GM21717 (cell line): ENCODE measurements at regions not wholly inside any gene's neighbourhood (a gene's known extent, or its start where the extent isn't known, plus 50 kb on each side); places are given as distances from the start of the nearest gene placed in this dataset.
"Not testable (repeated sequence)": the region's sequence is repeated elsewhere in the genome, so short reads cannot be mapped to it uniquely, and the experiment has no call there.

ENCODE experiments used
- ATAC-seq: cut with Tn5 transposase; IDR thresholded peaks from one replicate; pipeline ENCODE4 v1.9.1; 2021; ENCODE audit warnings: mild to moderate bottlenecking, moderate library complexity; ENCODE audit not compliant: unreplicated experiment

DNA sequence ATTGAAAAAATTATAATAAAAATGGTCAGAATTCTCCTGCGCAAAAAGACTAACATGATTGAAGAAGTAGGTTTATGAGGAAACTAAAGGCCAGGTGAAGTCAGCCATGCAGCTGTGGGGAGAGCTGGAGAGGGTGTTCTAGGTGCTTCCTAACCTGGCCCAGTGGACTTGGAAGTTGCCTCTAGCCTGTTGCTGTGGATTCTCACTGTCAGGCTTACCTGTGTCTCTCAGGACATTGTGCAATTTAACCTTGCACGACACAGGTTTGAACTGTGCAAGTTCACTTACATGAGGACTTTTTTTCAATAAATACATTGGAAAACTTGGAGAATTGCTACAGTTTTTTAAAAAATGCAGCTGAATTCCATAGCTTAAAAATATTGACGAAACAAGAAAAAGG is 266.4 kb downstream of the CXCL12 start:
- ATAC-seq, result no peak

DNA sequence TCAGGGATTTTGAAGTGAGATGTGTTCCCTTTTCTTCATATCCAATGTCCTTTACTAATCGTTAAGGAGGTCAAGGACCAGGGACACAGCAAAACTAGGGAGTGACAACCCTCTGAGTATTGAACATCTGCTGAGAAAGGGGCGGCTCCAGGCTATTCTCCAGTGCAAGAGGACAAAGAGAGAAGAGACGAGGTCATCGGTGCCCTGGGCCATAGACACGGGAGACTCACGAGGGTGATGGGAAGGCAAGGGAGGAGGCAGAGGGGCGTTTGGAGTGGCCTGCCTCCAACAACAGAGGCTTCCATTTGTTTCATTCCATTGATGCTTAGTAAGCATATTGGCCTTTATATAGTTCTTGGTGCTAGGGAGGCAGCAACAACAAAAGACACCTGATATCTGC is 268.4 kb downstream of the CXCL12 start:
- ATAC-seq, result no peak

DNA sequence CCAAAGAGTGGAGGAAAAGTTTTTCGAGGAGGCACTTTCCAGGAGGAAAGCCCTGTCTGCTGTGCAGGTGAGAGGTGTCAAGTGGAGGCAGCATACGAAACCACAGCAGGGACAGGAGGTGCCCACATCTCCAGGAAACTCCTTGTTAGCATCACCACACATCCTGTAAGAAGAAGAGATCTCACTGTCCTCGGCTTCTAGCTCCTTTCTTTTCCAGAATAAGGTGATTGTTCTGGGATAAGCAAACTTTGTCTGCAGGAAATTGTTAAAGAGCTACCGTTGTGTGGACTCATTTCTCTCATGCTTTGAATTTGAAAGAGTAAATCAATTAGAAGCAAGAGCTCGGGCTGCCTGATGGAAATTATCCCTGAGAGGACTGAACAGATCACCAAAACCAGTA is 269.4 kb downstream of the CXCL12 start:
- no peak for ATAC-seq

DNA sequence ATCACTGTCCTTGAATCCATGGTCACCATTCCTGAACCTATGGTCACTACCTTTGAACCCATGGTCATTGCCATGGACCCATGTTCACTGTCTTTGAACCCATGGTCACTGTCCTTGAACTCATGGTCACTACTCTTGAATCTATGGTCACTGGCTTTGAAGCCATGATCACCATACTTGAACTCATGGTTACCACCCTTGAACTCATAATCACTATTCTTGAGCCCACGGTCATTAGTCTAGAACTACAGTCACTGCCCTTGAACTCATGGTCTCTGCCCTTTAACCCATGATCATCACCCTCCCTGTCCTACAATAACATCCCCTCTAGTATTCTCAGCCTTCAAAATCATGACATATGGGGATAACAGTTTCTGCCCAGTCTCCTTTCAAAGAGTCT is 270.5 kb downstream of the CXCL12 start:
- no peak for ATAC-seq

DNA sequence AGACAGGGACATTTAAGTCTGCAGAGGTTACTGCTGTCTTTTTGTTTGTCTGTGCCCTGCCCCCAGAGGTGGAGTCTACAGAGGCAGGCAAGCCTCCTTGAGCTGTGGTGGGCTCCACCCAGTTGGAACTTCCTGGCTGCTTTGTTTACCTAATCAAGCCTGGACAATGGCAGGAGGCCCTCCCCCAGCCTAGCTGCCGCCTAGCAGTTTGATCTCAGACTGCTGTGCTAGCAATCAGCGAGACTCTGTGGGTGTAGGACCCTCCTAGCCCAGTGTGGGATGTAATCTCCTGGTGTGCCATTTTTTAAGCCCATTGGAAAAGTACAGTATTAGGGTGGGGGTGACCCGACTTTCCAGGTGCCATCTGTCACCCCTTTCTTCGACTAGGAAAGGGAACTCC is 272.6 kb downstream of the CXCL12 start:
- not testable (repeated sequence) for ATAC-seq

DNA sequence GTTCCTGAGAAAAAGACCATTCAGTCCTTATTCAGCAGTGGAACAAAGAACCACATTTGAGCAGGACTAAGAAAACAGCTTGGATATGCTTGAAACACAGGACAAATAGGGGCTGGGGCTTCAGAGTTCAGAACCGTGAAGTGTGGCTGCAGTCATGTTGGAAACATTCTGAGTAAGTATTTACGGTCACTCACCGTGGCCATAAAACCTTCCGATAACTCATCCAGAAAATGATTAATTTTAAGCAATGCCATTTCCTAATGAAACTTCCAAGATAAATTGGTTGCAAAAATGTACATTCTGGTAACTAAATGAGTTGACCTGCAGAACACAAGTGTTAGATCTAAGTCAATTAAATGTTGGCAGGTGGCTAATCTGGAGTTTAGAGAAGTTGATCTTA is 279.2 kb downstream of the CXCL12 start:
- no peak for ATAC-seq

DNA sequence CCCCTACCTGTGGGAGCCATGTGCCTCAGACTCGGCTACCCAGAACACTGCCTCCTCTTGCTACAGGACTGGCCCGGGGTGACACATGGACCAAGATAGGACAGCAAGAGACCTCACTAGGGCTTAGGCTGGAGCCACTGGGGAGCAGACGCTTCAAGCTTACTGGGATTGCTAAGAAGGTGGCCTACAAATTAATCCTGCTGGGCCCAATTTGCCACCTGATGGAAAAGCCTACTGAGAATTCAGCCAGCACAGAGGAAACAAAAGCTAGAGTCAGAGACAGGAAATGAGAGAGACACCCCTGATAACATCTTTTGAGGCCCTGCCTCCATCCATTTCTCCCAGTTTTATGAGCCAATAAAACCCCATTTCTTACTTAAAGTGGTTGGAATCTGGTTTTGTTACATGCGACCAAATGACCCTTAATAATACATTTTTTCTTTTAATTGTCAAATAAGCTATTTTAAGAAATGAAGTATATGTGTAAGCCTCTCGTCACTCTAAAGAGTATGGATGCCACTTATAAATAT is 282.1 kb downstream of the CXCL12 start:
- ATAC-seq, result no peak

DNA sequence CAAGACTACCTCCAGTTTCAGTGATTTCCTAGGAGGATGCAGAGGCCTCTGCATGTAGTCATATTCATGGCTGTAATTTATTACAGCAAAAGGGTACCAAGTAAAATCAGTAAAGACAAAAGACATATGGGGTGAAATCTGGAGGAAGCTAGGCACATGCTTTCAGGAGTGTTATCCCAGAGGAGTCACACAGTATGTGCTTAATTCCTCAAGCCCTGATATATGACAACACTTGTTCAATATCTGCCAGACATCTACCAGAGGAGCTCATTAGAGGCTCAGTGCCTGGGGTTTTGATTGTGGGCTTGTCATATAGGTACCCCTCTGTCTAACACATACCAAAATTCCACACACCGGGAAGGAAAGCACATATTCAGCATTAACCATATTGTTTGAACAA is 283.8 kb downstream of the CXCL12 start:
- no peak for ATAC-seq

DNA sequence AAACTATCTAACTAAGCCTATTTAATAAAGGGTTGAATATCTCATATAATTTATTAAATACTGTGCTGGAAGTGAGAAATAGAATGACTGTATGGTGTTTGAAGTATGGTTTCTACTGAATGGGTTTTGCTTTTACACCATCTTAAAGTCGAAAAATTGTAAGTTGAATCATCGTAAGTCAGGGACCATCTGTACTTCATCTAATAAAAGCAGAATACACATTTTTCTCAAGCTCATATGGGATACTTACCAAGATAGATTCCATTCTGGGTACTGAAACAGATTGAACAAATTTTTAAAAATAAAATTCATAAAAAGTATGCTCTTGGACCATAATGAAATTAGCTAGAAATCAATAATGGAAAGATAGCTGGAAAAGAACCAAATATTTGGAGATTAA is 285.4 kb downstream of the CXCL12 start:
- ATAC-seq, result no peak

DNA sequence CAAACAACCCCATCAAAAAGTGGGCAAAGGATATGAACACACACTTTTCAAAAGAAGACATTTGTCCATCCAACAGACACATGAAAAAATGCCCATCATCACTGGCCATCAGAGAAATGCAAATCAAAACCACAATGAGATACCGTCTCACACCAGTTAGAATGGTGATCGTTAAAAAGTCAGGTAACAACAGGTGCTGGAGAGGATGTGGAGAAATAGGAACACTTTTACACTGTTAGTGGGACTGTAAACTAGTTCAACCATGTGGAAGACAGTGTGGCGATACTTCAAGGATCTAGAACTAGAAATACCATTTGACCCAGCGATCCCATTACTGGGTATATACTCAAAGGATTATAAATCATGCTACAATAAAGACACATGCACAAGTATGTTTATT is 288.7 kb downstream of the CXCL12 start:
- not testable (repeated sequence) for ATAC-seq

DNA sequence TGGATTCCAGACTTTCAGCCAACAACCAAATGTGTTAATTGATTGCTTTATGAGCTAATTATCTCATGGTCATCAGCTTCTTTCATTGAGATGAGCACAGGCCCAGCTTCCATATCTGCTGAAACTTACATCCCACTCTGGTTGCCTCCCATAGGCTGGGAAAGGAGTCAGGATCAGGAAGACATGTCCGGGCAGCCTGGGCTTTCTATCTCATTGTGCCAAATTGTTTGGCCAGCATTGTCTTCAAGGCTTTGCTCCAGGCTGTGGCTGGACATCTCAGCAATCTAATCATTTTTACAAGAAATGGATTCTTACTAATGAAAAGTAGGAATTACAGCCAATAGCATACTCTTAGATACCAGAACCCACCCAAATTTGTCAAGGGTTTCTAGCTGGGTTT is 295.2 kb downstream of the CXCL12 start:
- no peak for ATAC-seq

DNA sequence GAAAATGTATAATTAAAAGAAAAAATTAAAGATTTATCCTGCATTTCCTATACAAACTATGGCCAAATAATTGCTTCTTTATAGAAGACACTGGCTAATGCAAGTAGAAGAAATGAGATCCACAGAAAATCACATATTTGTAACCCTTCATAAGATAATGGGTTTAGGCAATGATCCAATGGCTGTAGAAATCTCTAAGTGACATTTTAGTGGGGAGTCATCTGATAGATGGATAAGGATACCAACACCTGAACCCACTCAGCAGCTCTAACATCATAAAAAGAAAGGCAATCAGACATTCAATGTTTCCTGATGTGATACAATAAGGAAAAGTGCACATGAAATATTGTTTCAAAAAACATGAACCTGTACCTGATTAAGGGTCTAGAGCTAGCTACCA is 297.5 kb downstream of the CXCL12 start:
- no peak for ATAC-seq

DNA sequence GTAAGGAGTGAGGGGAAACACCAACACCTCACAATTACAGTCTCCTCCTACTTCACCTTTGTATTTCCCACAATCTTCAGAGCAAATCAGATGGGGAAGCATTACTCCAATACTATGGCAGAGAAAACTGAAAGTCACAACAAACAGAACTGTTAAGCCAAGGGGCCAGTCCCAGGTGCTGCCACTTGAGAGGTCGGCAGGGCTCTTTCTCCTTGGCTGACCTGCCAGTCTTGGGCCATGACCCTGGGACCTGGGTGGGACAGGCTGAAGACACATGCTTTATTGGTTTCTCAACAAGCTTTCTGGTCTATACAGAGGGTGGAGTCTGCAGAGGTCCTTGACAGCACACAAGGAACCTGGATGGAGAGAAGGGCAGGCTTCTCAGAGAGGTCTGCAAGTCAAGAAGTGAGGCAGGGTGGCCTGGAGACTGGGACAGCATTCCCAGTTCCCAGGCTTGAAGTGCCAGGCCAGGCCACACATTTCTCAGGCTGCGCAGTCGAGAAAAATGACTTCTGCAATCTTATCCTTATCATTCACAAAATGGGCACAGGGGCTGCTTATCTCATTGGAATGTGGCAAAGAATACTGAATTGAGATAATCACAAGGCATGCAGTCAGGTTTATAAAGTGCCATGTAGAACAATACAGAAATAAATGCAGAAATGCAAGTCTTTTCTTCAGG is 301.0 kb downstream of the CXCL12 start:
- no peak for ATAC-seq

DNA sequence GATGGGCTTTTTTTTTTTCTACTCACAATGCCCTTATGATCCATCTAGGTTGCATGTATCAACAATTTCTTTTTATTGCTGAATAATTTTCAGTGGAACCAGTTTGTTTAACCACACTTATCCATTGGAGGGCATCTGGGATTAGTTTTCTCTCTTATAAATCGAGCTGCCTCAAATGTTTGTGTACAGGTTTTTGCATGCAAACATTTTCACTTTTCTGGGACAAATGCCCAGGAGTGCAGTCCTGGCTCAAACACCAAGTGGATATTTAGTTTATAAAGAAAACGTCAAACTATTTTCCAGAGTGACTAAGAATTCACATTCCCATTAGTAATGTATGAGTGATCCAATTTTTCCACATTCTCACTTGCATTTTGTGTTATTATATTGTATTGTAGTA is 313.4 kb downstream of the CXCL12 start:
- ATAC-seq, result no peak

DNA sequence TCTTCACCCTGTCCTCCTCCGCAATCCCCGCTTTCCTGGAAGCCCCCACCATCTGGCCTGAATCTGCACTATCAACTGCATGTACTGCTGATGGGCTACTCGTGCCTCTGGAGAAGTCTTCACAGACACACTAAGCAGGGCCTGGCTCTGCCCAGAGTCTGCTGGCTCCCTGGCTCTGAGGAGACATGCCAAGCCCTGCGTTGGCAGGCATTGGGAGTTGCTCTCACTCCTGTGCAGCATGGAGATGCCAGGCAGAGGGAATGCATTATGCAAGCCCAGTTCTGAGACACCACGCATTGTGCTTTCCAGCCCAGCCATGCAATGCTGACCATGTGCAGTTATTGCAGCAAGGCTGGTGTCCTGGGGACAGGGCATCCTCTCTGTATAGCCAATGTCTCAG is 314.6 kb downstream of the CXCL12 start:
- no peak for ATAC-seq

DNA sequence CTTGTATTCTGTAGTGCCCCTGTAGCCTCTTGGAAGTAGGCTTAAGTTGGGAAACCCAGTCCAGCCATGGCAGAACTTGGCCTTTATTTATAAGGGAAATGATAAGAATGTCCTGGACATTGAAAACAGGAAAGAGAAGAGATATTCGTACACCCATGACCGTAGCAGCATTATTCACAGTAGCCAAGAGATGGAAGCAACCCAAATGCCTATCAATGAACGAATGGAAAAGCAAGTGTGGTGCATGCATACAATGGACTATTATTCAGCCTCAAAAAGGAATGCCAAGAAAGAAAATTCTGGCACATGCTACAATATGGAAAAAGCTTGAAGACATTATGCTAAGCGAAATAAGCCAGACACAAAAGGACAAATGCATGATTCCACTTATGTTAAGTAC is 315.3 kb downstream of the CXCL12 start:
- no peak for ATAC-seq

DNA sequence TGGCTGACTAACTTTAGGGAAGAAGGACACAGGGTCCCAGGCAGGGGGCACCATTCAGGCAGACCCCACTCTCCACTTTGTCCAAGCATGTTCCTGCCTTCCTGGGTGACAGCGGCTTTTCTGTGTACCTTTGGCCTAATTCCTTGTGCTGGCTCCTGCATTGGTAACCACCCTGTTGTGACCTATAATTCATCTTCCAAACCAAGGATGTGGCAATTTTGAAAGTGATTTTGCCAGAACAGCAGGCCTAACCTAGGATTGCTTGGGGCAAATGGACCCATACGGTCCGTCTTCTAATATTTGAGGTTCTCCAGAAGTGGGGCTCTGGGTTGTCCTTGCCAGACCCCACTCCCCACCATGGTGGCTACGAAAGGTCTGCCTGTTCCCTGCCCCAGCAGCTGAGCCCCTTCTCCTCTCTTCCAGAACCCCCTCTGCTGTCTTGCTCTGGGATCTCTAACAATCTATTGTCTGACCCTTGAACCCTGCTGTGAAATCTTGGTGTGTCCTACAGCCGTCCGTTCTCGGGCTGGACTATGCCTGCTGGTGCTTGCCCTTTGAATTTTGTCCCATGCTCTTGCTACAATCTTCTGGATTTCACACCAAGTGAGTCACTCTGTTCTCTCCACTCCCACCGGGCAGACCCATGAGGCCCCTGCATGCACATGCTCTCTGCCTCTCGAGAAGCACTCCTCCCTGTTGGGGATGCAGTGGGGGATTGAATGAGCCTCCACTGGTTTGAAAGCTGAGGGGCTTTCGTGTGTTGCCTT is 316.0 kb downstream of the CXCL12 start:
- no peak for ATAC-seq

DNA sequence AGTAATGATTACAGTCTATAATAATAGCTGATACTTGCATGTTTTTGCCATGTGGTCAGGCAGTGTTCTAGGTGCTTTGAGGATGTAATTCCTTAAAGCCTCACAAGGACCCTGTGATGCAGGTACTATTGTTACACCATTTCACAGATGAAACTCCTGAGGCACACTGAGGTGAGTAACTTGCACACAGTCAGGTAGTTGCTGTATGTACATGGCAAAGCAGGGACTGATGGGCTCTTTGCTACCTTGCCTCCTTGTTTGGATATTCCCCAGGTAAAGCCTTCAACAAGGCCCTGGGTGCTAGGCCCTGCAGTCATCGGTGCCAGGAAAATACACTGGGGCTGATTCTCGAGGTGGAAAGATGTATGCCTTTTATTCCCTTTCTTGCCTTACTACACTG is 317.5 kb downstream of the CXCL12 start:
- ATAC-seq, result no peak

DNA sequence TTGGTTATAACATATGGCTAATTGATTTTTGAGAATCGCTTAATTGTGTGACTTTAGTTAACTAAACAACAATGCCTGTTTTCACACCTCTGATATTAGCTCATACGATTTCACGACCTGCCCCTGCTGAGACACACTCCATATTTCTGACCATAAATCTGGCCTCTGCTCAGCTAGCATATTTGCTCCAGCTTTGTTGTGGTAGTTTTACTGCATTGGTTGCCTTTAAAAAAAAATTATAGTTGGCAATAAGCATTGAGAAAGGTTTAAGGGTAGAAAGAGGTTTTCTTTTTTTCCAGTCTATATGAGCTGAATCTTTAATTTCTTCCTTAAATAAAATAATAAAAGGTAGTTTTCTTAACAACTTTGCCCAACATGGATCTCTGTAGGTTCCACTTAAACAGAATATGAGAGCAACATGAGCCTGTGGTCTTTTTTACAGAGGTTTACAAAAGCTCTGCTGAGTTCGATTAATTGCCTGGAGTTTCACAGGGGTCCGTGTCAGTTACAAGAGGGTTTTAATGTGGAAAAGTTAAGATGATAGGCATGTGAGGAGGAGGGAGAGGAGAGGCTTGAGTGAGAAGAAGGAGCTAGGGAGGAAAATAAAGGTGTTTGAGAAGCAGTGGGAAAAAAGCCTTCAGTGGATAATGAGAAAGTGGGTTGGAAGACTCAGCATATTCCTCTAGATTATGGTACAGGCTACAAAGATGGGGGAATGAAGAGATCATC is 318.2 kb downstream of the CXCL12 start:
- ATAC-seq, result no peak

DNA sequence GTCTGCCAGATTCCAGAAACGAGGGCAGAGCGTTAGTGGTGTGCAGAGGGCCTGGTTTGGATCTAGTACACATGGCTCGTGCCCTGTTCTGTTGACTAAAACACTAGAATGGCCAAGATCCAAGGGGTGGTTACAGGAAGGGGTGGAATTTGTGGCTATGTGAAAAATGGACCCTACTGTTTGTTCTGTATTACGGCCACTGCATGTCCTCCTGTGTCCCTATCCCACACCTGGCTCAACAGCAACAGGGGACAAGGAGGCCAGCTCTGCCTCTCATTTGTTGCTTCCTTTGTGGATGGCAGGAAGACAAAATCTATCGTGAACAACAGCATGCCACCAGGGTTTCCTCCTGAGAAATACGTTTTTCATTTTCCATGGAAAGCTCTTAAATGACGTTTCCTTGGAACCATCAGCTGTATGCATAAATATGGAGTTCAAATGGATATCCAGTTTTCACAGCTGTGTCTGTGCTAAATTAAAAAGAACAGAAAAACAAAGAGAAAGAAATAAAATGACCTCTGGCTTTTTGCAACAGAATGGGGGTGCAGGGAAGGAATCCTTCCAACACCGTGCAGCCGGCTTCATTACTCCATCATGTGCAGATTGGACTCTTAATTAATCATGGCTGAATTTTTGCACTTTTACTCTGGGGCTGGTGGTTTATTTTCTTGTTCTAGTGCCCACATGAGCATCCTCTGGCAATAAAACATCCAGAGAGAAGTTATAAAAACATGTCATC is 318.9 kb downstream of the CXCL12 start:
- no peak for ATAC-seq
